ENCODE measurements at regions not wholly inside any gene's neighbourhood (a gene's known extent, or its start where the extent isn't known, plus 50 kb on each side); places are given as distances from the start of the nearest gene placed in this dataset.

DNA sequence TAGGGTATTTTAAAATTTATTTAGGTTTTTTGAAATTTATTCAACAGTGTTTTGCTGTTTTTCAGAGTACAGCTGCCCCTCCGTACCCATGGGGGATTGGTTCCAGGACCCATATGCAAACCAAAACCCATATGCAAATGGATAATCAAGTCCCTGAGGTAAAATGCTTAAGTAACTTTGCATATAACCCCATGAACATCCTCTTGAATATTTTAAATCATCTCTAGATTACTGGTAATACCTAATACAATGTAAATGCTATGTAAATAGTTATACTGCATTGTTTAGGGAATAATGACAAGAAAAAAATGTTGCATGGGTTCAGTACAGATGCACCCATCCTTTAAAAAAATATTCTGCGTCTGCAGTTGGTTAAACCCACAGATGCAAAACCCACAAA is 547.9 kb upstream of the CDH4 start:
- CTCF ChIA-PET, result no interaction called here
- H2BK5ac ChIP-seq (ENCODE audit: low read depth, low read length, poor library complexity, severe bottlenecking), result no peak overlapping the region
- H3K9me1 ChIP-seq (ENCODE audit: insufficient read depth, low read length), result no peaks in the 10 kb centered on the region
- no peak overlapping the region for H2AK9ac ChIP-seq (replicated peaks; ENCODE audit: low read depth, low read length, poor library complexity)
- no peak overlapping the region for H4K5ac ChIP-seq (ENCODE audit: low read depth, low read length)
- intact Hi-C loops (cut with micrococcal nuclease), result no loop called here
- H2BK15ac ChIP-seq (ENCODE audit: low read depth, low read length), result no peak overlapping the region
- H3K4ac ChIP-seq (ENCODE audit: low read depth, low read length), result no peak overlapping the region
- H2AFZ ChIP-seq (replicated peaks; ENCODE audit: low read length, poor library complexity), result no peak overlapping the region
- H3K9ac ChIP-seq (ENCODE audit: low read depth, low read length), result no peak overlapping the region
- no peak overlapping the region for H4K8ac ChIP-seq (ENCODE audit: low read depth in 2 of 2, low read length in 2 of 2)
- POLR2A ChIA-PET (ENCODE audit: unreplicated experiment), result no interaction called here
- TF ChIP-seq, protein P1, sequence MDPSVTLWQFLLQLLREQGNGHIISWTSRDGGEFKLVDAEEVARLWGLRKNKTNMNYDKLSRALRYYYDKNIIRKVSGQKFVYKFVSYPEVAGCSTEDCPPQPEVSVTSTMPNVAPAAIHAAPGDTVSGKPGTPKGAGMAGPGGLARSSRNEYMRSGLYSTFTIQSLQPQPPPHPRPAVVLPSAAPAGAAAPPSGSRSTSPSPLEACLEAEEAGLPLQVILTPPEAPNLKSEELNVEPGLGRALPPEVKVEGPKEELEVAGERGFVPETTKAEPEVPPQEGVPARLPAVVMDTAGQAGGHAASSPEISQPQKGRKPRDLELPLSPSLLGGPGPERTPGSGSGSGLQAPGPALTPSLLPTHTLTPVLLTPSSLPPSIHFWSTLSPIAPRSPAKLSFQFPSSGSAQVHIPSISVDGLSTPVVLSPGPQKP (IDR thresholded peaks at IDR 0.05; ENCODE audit: borderline replicate concordance, low read depth, low read length), result no peak
- TF ChIP-seq SMC3 (IDR thresholded peaks at IDR 0.05; ENCODE audit: low read depth, low read length) (no peak), RAD21 (IDR thresholded peaks at IDR 0.05; ENCODE audit: low read length) (no peak), POLR2A (IDR thresholded peaks at IDR 0.05; ENCODE audit: low read depth, low read length) (no peak), CTCF (conservative IDR thresholded peaks at IDR 0.05; ENCODE audit: low read depth, low read length) (no peak), BHLHE40 (IDR thresholded peaks at IDR 0.05; ENCODE audit: low read depth, low read length) (no peak)
- H3K56ac ChIP-seq (ENCODE audit: extremely low read depth, insufficient read depth, low read length), result no peak overlapping the region
- BruUV-seq (replicated peaks), result no TSS peak
- no peak overlapping the region for H3K18ac ChIP-seq (ENCODE audit: low read depth, low read length)
- ATAC-seq (ENCODE audit: low read depth), result no peak
- no peak overlapping the region for H2AK5ac ChIP-seq (ENCODE audit: low read depth, low read length)
- H3K4me2 ChIP-seq (ENCODE audit: low read depth, low read length), result no peak overlapping the region
- H4K91ac ChIP-seq (ENCODE audit: insufficient read depth, low read depth, low read length), result no peak overlapping the region
- no CpG with 5 or more reads among the region's 2 CpGs for WGBS, 2 experiments (ENCODE audit: extremely low coverage in 2 of 2, insufficient read length in 1 of 2)
- no peaks in the 10 kb centered on the region for H3K9me3 ChIP-seq (ENCODE audit: control insufficient read depth, insufficient read depth, low read length)
- H2BK120ac ChIP-seq (ENCODE audit: low read depth, low read length), result no peak overlapping the region
- H3K14ac ChIP-seq (replicated peaks; ENCODE audit: low read depth, low read length), result no peak overlapping the region
- no peaks in the 10 kb centered on the region for H3K4me1 ChIP-seq (ENCODE audit: control insufficient read depth, insufficient read depth, low read length)
- H3K79me1 ChIP-seq (ENCODE audit: low read depth in 1 of 2, low read length in 2 of 2), result no peaks in the 10 kb centered on the region
- DNase-seq, result no peak
- H3K4me3 ChIP-seq (ENCODE audit: insufficient read depth, low read depth, low read length), result no peak overlapping the region
- no peaks in the 10 kb centered on the region for H3K27me3 ChIP-seq (ENCODE audit: control insufficient read depth, insufficient read depth, low read length)
- no peaks in the 10 kb centered on the region for H4K20me1 ChIP-seq (ENCODE audit: insufficient read depth, low read length)
- no peak overlapping the region for H3K27ac ChIP-seq (ENCODE audit: insufficient read depth, low read length)
- H3K23ac ChIP-seq (ENCODE audit: low read depth, low read length), result no peak overlapping the region
- dilution Hi-C loops (cut with HindIII; ENCODE audit: low sequenced_read_pairs, unreplicated experiment), result no loop called here
- in situ Hi-C loops (cut with MboI; ENCODE audit: low sequenced_read_pairs), result no loop called here
- H3K36me3 ChIP-seq (ENCODE audit: control insufficient read depth, insufficient read depth, low read length), result no peaks in the 10 kb centered on the region
- H2BK20ac ChIP-seq (ENCODE audit: low read depth, low read length), result no peak overlapping the region
